Stimulated activated effector memory CD8-positive, alpha-beta T cell treated with anti-CD3 and anti-CD28 coated beads, Interleukin-12 subunit alpha, Interleukin-12 subunit beta, amount 100 ng/mL, for 72 hours (primary cell): ENCODE measurements at regions not wholly inside any gene's neighbourhood (a gene's known extent, or its start where the extent isn't known, plus 50 kb on each side); places are given as distances from the start of the nearest gene placed in this dataset.

Experiments used
- ATAC-seq: fragments of 150-1000 bp; cut with Tn5 transposase; 2 replicates; pipeline ENCODE4 v1.10.0; 2021
- DNase-seq, 2 donors: peaks; one replicate each; pipeline ENCODE4 v3.0.0; 2021 to 2022; ENCODE audit warnings: low spot score in 2 of 2
- H3K27ac Mint-ChIP-seq: one replicate; pipeline ENCODE4 v1.8.0; 2022; ENCODE audit warnings: mild to moderate bottlenecking, mixed read lengths
- H3K36me3 Mint-ChIP-seq: one replicate; pipeline ENCODE4 v1.8.0; 2022; ENCODE audit warnings: mild to moderate bottlenecking, mixed read lengths
- H3K4me1 Mint-ChIP-seq: one replicate; pipeline ENCODE4 v1.8.0; 2022; ENCODE audit warnings: mixed read lengths
- H3K4me3 Mint-ChIP-seq: one replicate; pipeline ENCODE4 v1.8.0; 2022; ENCODE audit warnings: mild to moderate bottlenecking, mixed read lengths
- H3K9me3 Mint-ChIP-seq: one replicate; pipeline ENCODE4 v1.8.0; 2022; ENCODE audit warnings: mixed read lengths

- Mint-ChIP-seq H3K4me1 (no peaks in the 10 kb centered on the region), H3K36me3 (no peaks in the 10 kb centered on the region), H3K4me3 (no peak overlapping the region), H3K9me3 (peaks cover 20% of the 10 kb centered on the region), H3K27ac (no peak overlapping the region)
- ATAC-seq = no peak
- DNase-seq = no peak
These were observed 1326.0 kb upstream of the FLRT2 start for GRCh38 chr14:84203896-84204295.

DNA sequence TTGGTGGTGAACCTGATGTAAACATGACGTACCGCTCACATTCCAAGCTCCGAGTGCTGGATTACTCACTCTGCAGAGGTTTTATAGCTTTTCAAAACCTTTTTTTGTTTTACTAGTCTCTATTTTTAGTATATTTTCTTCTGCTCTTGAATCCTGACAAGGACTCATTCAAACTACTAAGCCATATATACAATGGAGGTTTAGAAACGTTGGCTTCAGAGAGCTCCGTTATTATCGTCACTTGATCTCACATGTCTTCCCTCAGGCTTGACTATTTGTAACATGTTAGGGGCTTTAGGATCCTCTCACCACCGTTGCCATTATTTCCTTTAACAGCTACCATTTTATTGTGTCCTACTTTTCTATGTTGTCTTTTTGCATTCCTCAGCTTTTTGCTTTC lies 1321.5 kb upstream of the FLRT2 start:
- H3K4me3 Mint-ChIP-seq = no peak overlapping the region
- H3K4me1 Mint-ChIP-seq = no peaks in the 10 kb centered on the region
- peaks cover 18% of the 10 kb centered on the region for H3K9me3 Mint-ChIP-seq
- ATAC-seq (no peak), DNase-seq (no peak)
- H3K36me3 Mint-ChIP-seq = no peaks in the 10 kb centered on the region
- no peak overlapping the region for H3K27ac Mint-ChIP-seq

GRCh38 chr14:84209031-84209430 lies 1320.9 kb upstream of the FLRT2 start:
- Mint-ChIP-seq H3K9me3 (peaks cover 18% of the 10 kb centered on the region), H3K36me3 (no peaks in the 10 kb centered on the region), H3K4me1 (no peaks in the 10 kb centered on the region), H3K27ac (no peak overlapping the region), H3K4me3 (no peak overlapping the region)
- ATAC-seq (no peak), DNase-seq (no peak)

DNA sequence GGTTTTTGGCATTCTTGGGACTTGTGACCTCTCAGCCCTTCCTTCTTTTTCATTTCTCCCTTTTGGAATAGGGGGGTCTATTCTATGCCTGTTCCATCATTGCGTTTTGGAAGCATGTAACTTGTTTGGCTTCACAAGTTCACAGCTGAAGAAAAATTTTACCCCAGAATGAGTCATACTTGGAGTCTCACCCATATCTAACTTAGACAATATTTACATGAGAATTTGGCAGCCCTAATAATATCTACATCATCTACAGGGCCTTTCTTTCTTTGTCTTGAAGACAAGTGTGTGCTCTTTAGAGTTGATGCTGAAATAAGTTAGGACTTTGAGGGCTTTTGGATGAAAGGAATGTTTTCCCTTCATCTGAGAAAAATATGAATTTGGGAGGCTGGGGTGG lies 1312.9 kb upstream of the FLRT2 start:
- Mint-ChIP-seq H3K4me3 (no peak overlapping the region), H3K4me1 (no peaks in the 10 kb centered on the region), H3K9me3 (peaks cover 23% of the 10 kb centered on the region), H3K27ac (no peak overlapping the region), H3K36me3 (no peaks in the 10 kb centered on the region)
- DNase-seq (no peak), ATAC-seq (no peak)

- Mint-ChIP-seq H3K4me1 (no peaks in the 10 kb centered on the region), H3K9me3 (peaks cover 9% of the 10 kb centered on the region), H3K36me3 (no peaks in the 10 kb centered on the region), H3K4me3 (no peak overlapping the region), H3K27ac (no peak overlapping the region)
- no peak for ATAC-seq
- no peak for DNase-seq
These were observed 1304.7 kb upstream of the FLRT2 start for GRCh38 chr14:84225268-84225667.

- H3K4me1 Mint-ChIP-seq = no peaks in the 10 kb centered on the region
- H3K27ac Mint-ChIP-seq = no peak overlapping the region
- peaks cover 14% of the 10 kb centered on the region for H3K9me3 Mint-ChIP-seq
- H3K36me3 Mint-ChIP-seq = no peaks in the 10 kb centered on the region
- ATAC-seq = no peak
- no peak for DNase-seq
- H3K4me3 Mint-ChIP-seq = no peak overlapping the region
These were observed 1301.2 kb upstream of the FLRT2 start for GRCh38 chr14:84228702-84229101.

DNA sequence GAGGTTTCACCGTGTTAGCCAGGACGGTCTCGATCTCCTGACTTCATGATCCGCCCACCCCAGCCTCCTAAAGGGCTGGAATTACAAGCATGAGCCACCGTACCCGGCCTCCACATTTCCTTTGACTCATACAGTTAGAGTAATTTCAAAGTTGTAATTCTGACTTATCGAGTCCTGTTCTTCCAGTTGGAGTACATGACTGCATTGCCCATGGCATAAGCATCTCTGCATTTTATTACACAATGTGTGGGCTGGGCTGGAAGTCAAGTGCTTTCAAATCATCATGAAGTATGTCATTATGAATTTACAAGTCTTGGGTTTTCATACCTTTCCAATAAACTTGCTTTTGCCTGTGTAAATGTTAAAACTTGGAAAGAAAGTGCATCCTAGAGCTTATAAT lies 1295.7 kb upstream of the FLRT2 start:
- Mint-ChIP-seq H3K27ac (no peak overlapping the region), H3K4me3 (no peak overlapping the region), H3K9me3 (peaks cover 26% of the 10 kb centered on the region), H3K4me1 (no peaks in the 10 kb centered on the region), H3K36me3 (no peaks in the 10 kb centered on the region)
- ATAC-seq (no peak), DNase-seq (no peak)

- Mint-ChIP-seq H3K36me3 (no peaks in the 10 kb centered on the region), H3K27ac (no peak overlapping the region), H3K9me3 (peaks cover 20% of the 10 kb centered on the region), H3K4me1 (no peaks in the 10 kb centered on the region), H3K4me3 (no peak overlapping the region)
- ATAC-seq (no peak), DNase-seq (no peak)
These were observed 1293.7 kb upstream of the FLRT2 start for GRCh38 chr14:84236290-84236689.

DNA sequence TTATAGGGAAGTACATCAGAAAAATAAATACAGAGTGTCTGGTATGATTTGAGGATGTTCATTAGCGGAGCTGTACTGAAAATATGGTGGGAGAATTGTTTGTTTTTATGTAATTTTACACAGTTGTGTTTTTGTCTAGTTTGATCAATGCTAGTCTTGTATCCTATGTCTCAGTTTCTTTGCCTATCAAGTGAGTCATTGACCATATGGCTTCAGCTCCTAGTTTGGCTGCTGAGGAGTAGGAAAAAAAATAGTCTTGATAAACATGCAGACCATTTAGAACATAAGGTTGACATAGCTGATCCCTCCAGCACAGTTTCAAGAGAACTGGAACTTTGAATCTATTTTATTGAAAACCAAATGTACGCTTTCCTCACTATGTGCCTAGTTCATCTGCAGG lies 1292.1 kb upstream of the FLRT2 start:
- Mint-ChIP-seq H3K9me3 (peaks cover 17% of the 10 kb centered on the region), H3K4me3 (no peak overlapping the region), H3K27ac (no peak overlapping the region), H3K36me3 (no peaks in the 10 kb centered on the region), H3K4me1 (no peaks in the 10 kb centered on the region)
- ATAC-seq (no peak), DNase-seq (no peak)

DNA sequence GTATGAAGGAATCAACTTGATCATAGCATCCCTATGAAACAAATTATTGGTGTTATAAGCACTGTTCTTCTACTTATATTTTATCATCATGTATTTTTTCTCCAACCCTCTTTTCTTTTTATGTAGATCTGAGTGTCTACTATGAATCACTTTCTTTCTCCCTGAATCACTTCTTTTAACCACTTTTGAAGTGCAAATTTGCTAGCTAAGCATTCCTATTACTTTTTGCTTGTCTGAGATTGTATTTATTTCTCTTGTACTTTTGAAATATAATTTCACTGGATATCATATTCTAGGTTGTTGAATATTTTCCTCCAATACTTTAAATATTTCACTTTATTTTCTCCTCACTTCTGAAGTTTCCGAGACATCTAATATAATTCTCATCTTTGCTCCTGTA lies 1282.3 kb upstream of the FLRT2 start:
- H3K4me3 Mint-ChIP-seq = no peak overlapping the region
- H3K9me3 Mint-ChIP-seq = peaks cover 15% of the 10 kb centered on the region
- H3K4me1 Mint-ChIP-seq = no peaks in the 10 kb centered on the region
- no peaks in the 10 kb centered on the region for H3K36me3 Mint-ChIP-seq
- DNase-seq = no peak
- no peak for ATAC-seq
- no peak overlapping the region for H3K27ac Mint-ChIP-seq

- Mint-ChIP-seq H3K27ac (no peak overlapping the region), H3K36me3 (no peaks in the 10 kb centered on the region), H3K4me3 (no peak overlapping the region), H3K4me1 (no peaks in the 10 kb centered on the region), H3K9me3 (peaks cover 17% of the 10 kb centered on the region)
- DNase-seq (no peak), ATAC-seq (no peak)
These were observed 1279.1 kb upstream of the FLRT2 start for GRCh38 chr14:84250893-84251292.

- ATAC-seq = no peak
- Mint-ChIP-seq H3K4me3 (no peak overlapping the region), H3K36me3 (no peaks in the 10 kb centered on the region), H3K4me1 (no peaks in the 10 kb centered on the region), H3K9me3 (peaks cover 17% of the 10 kb centered on the region), H3K27ac (no peak overlapping the region)
- no peak for DNase-seq
These were observed 1278.4 kb upstream of the FLRT2 start for GRCh38 chr14:84251411-84252115.

- DNase-seq (no peak), ATAC-seq (no peak)
- Mint-ChIP-seq H3K36me3 (no peaks in the 10 kb centered on the region), H3K27ac (no peak overlapping the region), H3K9me3 (peaks cover 17% of the 10 kb centered on the region), H3K4me3 (no peak overlapping the region), H3K4me1 (no peaks in the 10 kb centered on the region)
These were observed 1277.2 kb upstream of the FLRT2 start for GRCh38 chr14:84252706-84253105.

DNA sequence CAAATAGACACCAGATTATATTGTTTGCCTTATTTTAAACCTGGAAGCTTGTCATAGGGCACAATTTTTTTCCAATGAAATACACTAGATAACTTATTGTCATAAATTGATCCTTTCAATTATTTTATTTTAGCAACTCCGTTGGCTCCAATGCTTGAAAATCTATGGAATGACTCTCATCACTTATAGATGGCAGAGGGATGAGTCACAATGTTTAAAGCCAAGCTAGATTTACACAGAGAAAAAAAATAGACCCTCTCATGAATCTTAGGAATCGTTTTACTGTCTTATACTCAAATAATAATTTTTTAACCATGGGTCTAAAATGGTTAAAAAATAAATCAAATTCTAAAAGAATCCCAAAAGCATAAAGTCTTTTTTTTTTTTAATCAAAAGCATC lies 1276.6 kb upstream of the FLRT2 start:
- H3K36me3 Mint-ChIP-seq = no peaks in the 10 kb centered on the region
- H3K4me3 Mint-ChIP-seq = no peak overlapping the region
- ATAC-seq (no peak), DNase-seq (no peak)
- H3K9me3 Mint-ChIP-seq = peaks cover 13% of the 10 kb centered on the region
- no peaks in the 10 kb centered on the region for H3K4me1 Mint-ChIP-seq
- no peak overlapping the region for H3K27ac Mint-ChIP-seq

- no peak for ATAC-seq
- Mint-ChIP-seq H3K4me1 (no peaks in the 10 kb centered on the region), H3K27ac (no peak overlapping the region)
These were observed 1275.7 kb upstream of the FLRT2 start for GRCh38 chr14:84254290-84254689.

GRCh38 chr14:84262932-84263331 lies 1267.0 kb upstream of the FLRT2 start:
- ATAC-seq (no peak), DNase-seq (no peak)
- no peak overlapping the region for H3K4me3 Mint-ChIP-seq
- H3K4me1 Mint-ChIP-seq = no peaks in the 10 kb centered on the region
- no peak overlapping the region for H3K27ac Mint-ChIP-seq
- peaks cover 7% of the 10 kb centered on the region for H3K9me3 Mint-ChIP-seq
- no peaks in the 10 kb centered on the region for H3K36me3 Mint-ChIP-seq

More at GRCh38 chr14:84254290-84254689, 1275.7 kb upstream of the FLRT2 start:
- Mint-ChIP-seq H3K4me3 (no peak overlapping the region), H3K9me3 (peaks cover 15% of the 10 kb centered on the region), H3K36me3 (no peaks in the 10 kb centered on the region)
- no peak for DNase-seq

GRCh38 chr14:84272290-84272721 lies 1257.6 kb upstream of the FLRT2 start:
- no peak for ATAC-seq
- peaks cover 15% of the 10 kb centered on the region for H3K9me3 Mint-ChIP-seq
- H3K4me1 Mint-ChIP-seq = no peaks in the 10 kb centered on the region

More at GRCh38 chr14:84272290-84272721, 1257.6 kb upstream of the FLRT2 start:
- H3K4me3 Mint-ChIP-seq = no peak overlapping the region
- no peak overlapping the region for H3K27ac Mint-ChIP-seq
- no peak for DNase-seq
- no peaks in the 10 kb centered on the region for H3K36me3 Mint-ChIP-seq
